HG03159 (cell line): ENCODE measurements at regions not wholly inside any gene's neighbourhood (a gene's known extent, or its start where the extent isn't known, plus 50 kb on each side); places are given as distances from the start of the nearest gene placed in this dataset.
A peak's percentile ranks its signal among the peaks of the same experiment; 100 is the strongest.
"Not testable (repeated sequence)": the region's sequence is repeated elsewhere in the genome, so short reads cannot be mapped to it uniquely, and the experiment has no call there.

Experiments
- ATAC-seq: cut with Tn5 transposase; IDR thresholded peaks from one replicate; pipeline ENCODE4 v1.9.1; 2021; ENCODE audit warnings: mild to moderate bottlenecking, moderate library complexity; ENCODE audit not compliant: unreplicated experiment

GRCh38 chr3:72538070-72538745 lies 310.0 kb downstream of the SHQ1 start:
- peak; percentile 63 for ATAC-seq

- ATAC-seq, result no peak
Observed at GRCh38 chr3:72537448-72537847, 310.8 kb downstream of the SHQ1 start.

- ATAC-seq, result no peak
Observed at GRCh38 chr3:72536878-72537267, 311.4 kb downstream of the SHQ1 start.

GRCh38 chr3:72536206-72536877 lies 311.9 kb downstream of the SHQ1 start:
- no peak for ATAC-seq

- ATAC-seq, result no peak
Observed at GRCh38 chr3:72535772-72536171, 312.5 kb downstream of the SHQ1 start.

- no peak for ATAC-seq
Observed at GRCh38 chr3:72533591-72534473, 314.4 kb downstream of the SHQ1 start.

- ATAC-seq, result no peak
Observed at GRCh38 chr3:72530426-72530825, 317.8 kb downstream of the SHQ1 start.

GRCh38 chr3:72529081-72529480 lies 319.2 kb downstream of the SHQ1 start:
- no peak for ATAC-seq

GRCh38 chr3:72523429-72524151 lies 324.7 kb downstream of the SHQ1 start:
- ATAC-seq, result peak; percentile 90

- ATAC-seq, result peak; percentile 50
Observed at GRCh38 chr3:72520690-72521308, 327.4 kb downstream of the SHQ1 start.

- no peak for ATAC-seq
Observed at GRCh38 chr3:72519946-72520604, 328.2 kb downstream of the SHQ1 start.

- no peak for ATAC-seq
Observed at GRCh38 chr3:72517921-72518424, 330.3 kb downstream of the SHQ1 start.

- ATAC-seq, result no peak
Observed at GRCh38 chr3:72517336-72517735, 330.9 kb downstream of the SHQ1 start.

GRCh38 chr3:72516361-72516760 lies 331.9 kb downstream of the SHQ1 start:
- ATAC-seq, result no peak

GRCh38 chr3:72515941-72516340 lies 332.3 kb downstream of the SHQ1 start:
- no peak for ATAC-seq

GRCh38 chr3:72515281-72515680 lies 333.0 kb downstream of the SHQ1 start:
- ATAC-seq, result no peak

- no peak for ATAC-seq
Observed at GRCh38 chr3:72510247-72510646, 338.0 kb downstream of the SHQ1 start.

GRCh38 chr3:72505539-72506405 lies 342.5 kb downstream of the SHQ1 start:
- no peak for ATAC-seq

- not testable (repeated sequence) for ATAC-seq
Observed at GRCh38 chr3:72497501-72497900, 350.7 kb downstream of the SHQ1 start.
